HG03175 (cell line): ENCODE measurements at regions not wholly inside any gene's neighbourhood (a gene's known extent, or its start where the extent isn't known, plus 50 kb on each side); places are given as distances from the start of the nearest gene placed in this dataset.
"Not testable (repeated sequence)": the region's sequence is repeated elsewhere in the genome, so short reads cannot be mapped to it uniquely, and the experiment has no call there.

ENCODE experiments used
- ATAC-seq: cut with Tn5 transposase; IDR thresholded peaks from one replicate; pipeline ENCODE4 v1.9.1; 2021; ENCODE audit warnings: mild to moderate bottlenecking, moderate library complexity; ENCODE audit not compliant: unreplicated experiment

GRCh38 chr2:107094450-107094986, 208.6 kb upstream of the ST6GAL2 start:
- no peak for ATAC-seq

- no peak for ATAC-seq
Measured at GRCh38 chr2:107102176-107102575, 216.2 kb upstream of the ST6GAL2 start.

GRCh38 chr2:107107351-107107750, 221.4 kb upstream of the ST6GAL2 start:
- no peak for ATAC-seq

GRCh38 chr2:107108556-107108955, 222.6 kb upstream of the ST6GAL2 start:
- no peak for ATAC-seq

- ATAC-seq = no peak
Measured at GRCh38 chr2:107111623-107112022, 225.7 kb upstream of the ST6GAL2 start.

- no peak for ATAC-seq
Measured at GRCh38 chr2:107112561-107112960, 226.6 kb upstream of the ST6GAL2 start.

- ATAC-seq = no peak
Measured at GRCh38 chr2:107128381-107128780, 242.4 kb upstream of the ST6GAL2 start.

GRCh38 chr2:107132070-107132469, 246.1 kb upstream of the ST6GAL2 start:
- ATAC-seq = peak; percentile 91

GRCh38 chr2:107132746-107133145, 246.8 kb upstream of the ST6GAL2 start:
- ATAC-seq = no peak

- ATAC-seq = no peak
Measured at GRCh38 chr2:107133412-107133811, 247.4 kb upstream of the ST6GAL2 start.

GRCh38 chr2:107136733-107137132, 250.8 kb upstream of the ST6GAL2 start:
- no peak for ATAC-seq

- ATAC-seq = no peak
Measured at GRCh38 chr2:107137706-107138105, 251.7 kb upstream of the ST6GAL2 start.

GRCh38 chr2:107146181-107146580, 260.2 kb upstream of the ST6GAL2 start:
- no peak for ATAC-seq

GRCh38 chr2:107146645-107147044, 260.7 kb upstream of the ST6GAL2 start:
- ATAC-seq = not testable (repeated sequence)

- no peak for ATAC-seq
Measured at GRCh38 chr2:107148055-107148454, 262.1 kb upstream of the ST6GAL2 start.

- ATAC-seq = no peak
Measured at GRCh38 chr2:107148496-107148895, 262.5 kb upstream of the ST6GAL2 start.

GRCh38 chr2:107160640-107161239, 274.8 kb upstream of the ST6GAL2 start:
- no peak for ATAC-seq

- ATAC-seq = no peak
Measured at GRCh38 chr2:107168141-107168540, 282.2 kb upstream of the ST6GAL2 start.

GRCh38 chr2:107174171-107174570, 288.2 kb upstream of the ST6GAL2 start:
- no peak for ATAC-seq

GRCh38 chr2:107182981-107183380, 297.0 kb upstream of the ST6GAL2 start:
- ATAC-seq = no peak

- ATAC-seq = no peak
Measured at GRCh38 chr2:107187870-107188269, 301.9 kb upstream of the ST6GAL2 start.

- ATAC-seq = no peak
Measured at GRCh38 chr2:107195631-107196030, 309.7 kb upstream of the ST6GAL2 start.
